Vagina (tissue), 2 donors: ENCODE measurements at regions not wholly inside any gene's neighbourhood (a gene's known extent, or its start where the extent isn't known, plus 50 kb on each side); places are given as distances from the start of the nearest gene placed in this dataset.

Source experiments
- POLR2A ChIP-seq, 2 donors: fragments of 450-650 bp; IDR thresholded peaks; one replicate each; pipeline ENCODE4 v1.6.1; 2017; ENCODE audit warnings: antibody characterized with exemption in 2 of 2, mild to moderate bottlenecking in 2 of 2, moderate library complexity in 2 of 2
- TF ChIP-seq, protein P1 (sequence below), 3 experiments: fragments of 450-650 bp in 2 of 3; fragments of 200-600 bp in 1 of 3; sonication (generic) in 1 of 3; IDR thresholded peaks; one replicate each; pipeline ENCODE4 v1.5.1; 2017 to 2019; ENCODE audit warnings: antibody characterized with exemption in 3 of 3, mild to moderate bottlenecking in 2 of 3, moderate library complexity in 2 of 3

DNA sequence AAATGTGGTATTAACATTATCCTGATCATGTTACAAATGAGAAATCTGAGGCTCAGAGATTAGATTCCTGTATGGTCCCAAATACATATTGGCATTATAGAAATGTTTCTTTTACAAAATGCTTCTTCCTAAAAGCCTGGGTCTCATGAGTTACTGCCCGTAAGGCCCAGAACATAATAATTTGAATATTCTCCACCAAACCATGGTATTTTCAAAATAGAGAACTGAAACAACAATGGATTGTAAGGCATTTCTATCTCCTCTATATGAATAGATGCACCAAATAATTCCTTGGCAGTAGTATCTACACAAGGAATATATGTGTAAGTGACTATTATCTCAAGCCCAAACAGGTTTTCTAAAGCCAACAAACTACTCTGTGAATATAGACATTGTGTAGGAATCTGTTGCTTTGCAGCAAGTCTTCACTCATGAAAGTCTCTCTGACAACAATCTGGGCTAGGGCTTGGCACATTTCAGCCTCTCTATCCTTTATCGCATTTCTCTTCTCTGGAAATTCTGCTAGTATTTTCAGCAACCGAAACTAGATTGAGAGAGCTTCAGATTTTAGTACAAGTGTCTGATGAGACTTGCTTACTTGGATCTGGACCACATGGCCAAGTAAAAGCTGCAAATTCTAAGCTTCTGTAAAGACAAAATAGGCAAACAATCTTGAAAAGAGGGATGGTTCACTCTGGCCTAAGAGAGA lies 112.8 kb upstream of the ARHGAP20 start:
- no peak for TF ChIP-seq POLR2A (IDR thresholded peaks at IDR 0.05)
- TF ChIP-seq, protein P1, sequence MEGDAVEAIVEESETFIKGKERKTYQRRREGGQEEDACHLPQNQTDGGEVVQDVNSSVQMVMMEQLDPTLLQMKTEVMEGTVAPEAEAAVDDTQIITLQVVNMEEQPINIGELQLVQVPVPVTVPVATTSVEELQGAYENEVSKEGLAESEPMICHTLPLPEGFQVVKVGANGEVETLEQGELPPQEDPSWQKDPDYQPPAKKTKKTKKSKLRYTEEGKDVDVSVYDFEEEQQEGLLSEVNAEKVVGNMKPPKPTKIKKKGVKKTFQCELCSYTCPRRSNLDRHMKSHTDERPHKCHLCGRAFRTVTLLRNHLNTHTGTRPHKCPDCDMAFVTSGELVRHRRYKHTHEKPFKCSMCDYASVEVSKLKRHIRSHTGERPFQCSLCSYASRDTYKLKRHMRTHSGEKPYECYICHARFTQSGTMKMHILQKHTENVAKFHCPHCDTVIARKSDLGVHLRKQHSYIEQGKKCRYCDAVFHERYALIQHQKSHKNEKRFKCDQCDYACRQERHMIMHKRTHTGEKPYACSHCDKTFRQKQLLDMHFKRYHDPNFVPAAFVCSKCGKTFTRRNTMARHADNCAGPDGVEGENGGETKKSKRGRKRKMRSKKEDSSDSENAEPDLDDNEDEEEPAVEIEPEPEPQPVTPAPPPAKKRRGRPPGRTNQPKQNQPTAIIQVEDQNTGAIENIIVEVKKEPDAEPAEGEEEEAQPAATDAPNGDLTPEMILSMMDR (IDR thresholded peaks at IDR 0.05), result no peak
